Thoracic aorta (tissue), 2 donors: ENCODE measurements at regions not wholly inside any gene's neighbourhood (a gene's known extent, or its start where the extent isn't known, plus 50 kb on each side); places are given as distances from the start of the nearest gene placed in this dataset.

Experiments used
- ATAC-seq: fragments of 150-250 bp; one replicate; pipeline ENCODE4 v1.8.0; 2017; ENCODE audit warnings: low read depth; ENCODE audit not compliant: insufficient number of reproducible peaks, low FRiP score
- DNase-seq: peaks from one replicate; pipeline ENCODE4 v3.0.0-alpha.2; 2020; ENCODE audit warnings: low spot score
- H3K27ac ChIP-seq, 2 donors: fragments of 200-600 bp; sonication (generic); 1 replicate in 1 of 2; 2 replicates in 1 of 2; pipeline ENCODE4 v1.5.1; 2016; ENCODE audit warnings: mild to moderate bottlenecking in 2 of 2, moderate library complexity in 2 of 2
- H3K27me3 ChIP-seq: fragments of 200-600 bp; sonication (generic); replicated peaks from 2 replicates; pipeline ENCODE4 v1.6.0; 2016; ENCODE audit warnings: mild to moderate bottlenecking; ENCODE audit not compliant: insufficient read depth
- H3K36me3 ChIP-seq: fragments of 200-600 bp; sonication (generic); one replicate; pipeline ENCODE4 v1.5.1; 2016
- H3K4me1 ChIP-seq, 2 donors: fragments of 200-600 bp; sonication (generic); 1 replicate in 1 of 2; 2 replicates in 1 of 2; pipeline versions ENCODE4 v1.5.1 to v1.6.0; 2016; ENCODE audit warnings: low read depth in 2 of 2, mild to moderate bottlenecking in 1 of 2; ENCODE audit not compliant: control insufficient read depth in 1 of 2
- H3K4me3 ChIP-seq: fragments of 200-600 bp; sonication (generic); 2 replicates; pipeline ENCODE4 v1.5.1; 2016; ENCODE audit warnings: mild to moderate bottlenecking
- H3K9me3 ChIP-seq: fragments of 200-600 bp; sonication (generic); 2 replicates; pipeline ENCODE4 v1.5.1; 2016
- CTCF ChIP-seq: fragments of 200-600 bp; sonication (generic); IDR thresholded peaks from one replicate; pipeline ENCODE4 v1.5.1; 2019; ENCODE audit warnings: antibody characterized with exemption

- Histone ChIP-seq H3K4me1 (no peaks in the 10 kb centered on the region), H3K36me3 (no peaks in the 10 kb centered on the region), H3K4me3 (no peak overlapping the region), H3K27ac (no peak overlapping the region), H3K27me3 (no peaks in the 10 kb centered on the region), H3K9me3 (no peaks in the 10 kb centered on the region)
- DNase-seq (no peak), ATAC-seq (no peak)
- TF ChIP-seq CTCF, result no peak
Observed at GRCh38 chr11:70580036-70580805, 181.9 kb downstream of the CTTN start.

GRCh38 chr11:70581991-70582885, 183.9 kb downstream of the CTTN start:
- no peak for ATAC-seq
- DNase-seq, result no peak

GRCh38 chr11:70582886-70583641, 184.7 kb downstream of the CTTN start:
- Histone ChIP-seq H3K9me3 (no peaks in the 10 kb centered on the region), H3K27me3 (no peaks in the 10 kb centered on the region), H3K36me3 (no peaks in the 10 kb centered on the region), H3K4me1 (no peaks in the 10 kb centered on the region), H3K27ac (no peak overlapping the region), H3K4me3 (no peak overlapping the region)
- DNase-seq (no peak), ATAC-seq (no peak)
- no peak for TF ChIP-seq CTCF

More at GRCh38 chr11:70581991-70582885, 183.9 kb downstream of the CTTN start:
- H3K27me3 ChIP-seq, result no peaks in the 10 kb centered on the region
- H3K4me3 ChIP-seq, result no peak overlapping the region
- H3K27ac ChIP-seq, result no peak overlapping the region
- no peak for TF ChIP-seq CTCF
- no peaks in the 10 kb centered on the region for H3K4me1 ChIP-seq
- H3K36me3 ChIP-seq, result no peaks in the 10 kb centered on the region
- no peaks in the 10 kb centered on the region for H3K9me3 ChIP-seq

GRCh38 chr11:70583781-70584218, 185.5 kb downstream of the CTTN start:
- Histone ChIP-seq H3K36me3 (no peaks in the 10 kb centered on the region), H3K4me3 (no peak overlapping the region), H3K4me1 (no peaks in the 10 kb centered on the region), H3K9me3 (no peaks in the 10 kb centered on the region), H3K27ac (no peak overlapping the region), H3K27me3 (no peaks in the 10 kb centered on the region)
- no peak for TF ChIP-seq CTCF
- ATAC-seq (no peak), DNase-seq (no peak)
